ENCODE measurements at regions not wholly inside any gene's neighbourhood (a gene's known extent, or its start where the extent isn't known, plus 50 kb on each side); places are given as distances from the start of the nearest gene placed in this dataset.

GRCh38 chr10:130403153-130404075 is 267.2 kb downstream of the GLRX3 start:
- TF ChIP-seq CTCF (IDR thresholded peaks at IDR 0.05), result no peak
- no peak for TF ChIP-seq POLR2A (IDR thresholded peaks at IDR 0.05)
- Histone ChIP-seq H3K27ac (no peak overlapping the region), H3K27me3 (no peaks in the 10 kb centered on the region), H3K9me3 (no peaks in the 10 kb centered on the region), H3K36me3 (no peaks in the 10 kb centered on the region), H3K4me1 (no peaks in the 10 kb centered on the region), H3K4me3 (no peak overlapping the region)
- no peak for ATAC-seq
- 45% methylated on average over 6 of the region's 6 CpGs for WGBS (ENCODE audit: insufficient coverage, low coverage, low lambda C conversion rate, missing lambda C conversion rate)
- DNase-seq, result no peak
- intact Hi-C loops (cut with DNase I), result no loop called here

GRCh38 chr10:130404476-130405055 is 268.4 kb downstream of the GLRX3 start:
- no peak overlapping the region for H3K4me3 ChIP-seq
- no peak overlapping the region for H3K27ac ChIP-seq
- no peaks in the 10 kb centered on the region for H3K27me3 ChIP-seq
- TF ChIP-seq POLR2A (IDR thresholded peaks at IDR 0.05) (no peak), CTCF (IDR thresholded peaks at IDR 0.05) (no peak)
- intact Hi-C loops (cut with DNase I), result no loop called here
- no peaks in the 10 kb centered on the region for H3K4me1 ChIP-seq
- H3K9me3 ChIP-seq, result no peaks in the 10 kb centered on the region
- H3K36me3 ChIP-seq, result no peaks in the 10 kb centered on the region
- WGBS (ENCODE audit: insufficient coverage, low coverage, low lambda C conversion rate, missing lambda C conversion rate), result 45% methylated on average over 4 of the region's 5 CpGs
- DNase-seq (no peak), ATAC-seq (no peak)

GRCh38 chr10:130407052-130407451 is 270.9 kb downstream of the GLRX3 start:
- Histone ChIP-seq H3K27me3 (no peaks in the 10 kb centered on the region), H3K9me3 (no peaks in the 10 kb centered on the region), H3K36me3 (no peaks in the 10 kb centered on the region), H3K27ac (no peak overlapping the region), H3K4me1 (no peaks in the 10 kb centered on the region), H3K4me3 (no peak overlapping the region)
- ATAC-seq, result no peak
- WGBS (ENCODE audit: insufficient coverage, low coverage, low lambda C conversion rate, missing lambda C conversion rate), result 50% methylated on average over 2 of the region's 4 CpGs
- intact Hi-C loops (cut with DNase I), result no loop called here
- TF ChIP-seq POLR2A (IDR thresholded peaks at IDR 0.05) (no peak), CTCF (IDR thresholded peaks at IDR 0.05) (no peak)
- DNase-seq, result no peak

GRCh38 chr10:130409331-130409730 is 273.1 kb downstream of the GLRX3 start:
- H3K9me3 ChIP-seq, result no peaks in the 10 kb centered on the region
- H3K4me3 ChIP-seq, result no peak overlapping the region
- H3K27me3 ChIP-seq, result no peaks in the 10 kb centered on the region
- no peak overlapping the region for H3K27ac ChIP-seq
- H3K36me3 ChIP-seq, result no peaks in the 10 kb centered on the region
- no peak for DNase-seq
- no peak for ATAC-seq
- no peaks in the 10 kb centered on the region for H3K4me1 ChIP-seq
- TF ChIP-seq POLR2A (IDR thresholded peaks at IDR 0.05) (no peak), CTCF (IDR thresholded peaks at IDR 0.05) (no peak)
- WGBS (ENCODE audit: insufficient coverage, low coverage, low lambda C conversion rate, missing lambda C conversion rate), result 62% methylated on average over 10 of the region's 11 CpGs
- intact Hi-C loops (cut with DNase I), result no loop called here

Data from right lobe of liver (tissue), 6 donors.